Islet of Langerhans (tissue), 1 donor: ENCODE measurements at regions not wholly inside any gene's neighbourhood (a gene's known extent, or its start where the extent isn't known, plus 50 kb on each side); places are given as distances from the start of the nearest gene placed in this dataset.

Experiments used
- FAIRE-seq: peaks from one replicate; lab custom pipeline; 2011; peaks lifted over from hg19 to GRCh38; lab: Jason Lieb, UNC

- FAIRE-seq: no peak
These were observed 1086.8 kb upstream of the PIK3C3 start for GRCh38 chr18:40868110-40868858.

GRCh38 chr18:40867459-40867858 lies 1087.6 kb upstream of the PIK3C3 start:
- FAIRE-seq: no peak

GRCh38 chr18:40866968-40867367 lies 1088.1 kb upstream of the PIK3C3 start:
- no peak for FAIRE-seq

GRCh38 chr18:40866013-40866645 lies 1088.9 kb upstream of the PIK3C3 start:
- FAIRE-seq: no peak

- no peak for FAIRE-seq
These were observed 1090.2 kb upstream of the PIK3C3 start for GRCh38 chr18:40864846-40865245.

GRCh38 chr18:40863801-40864200 lies 1091.2 kb upstream of the PIK3C3 start:
- FAIRE-seq: no peak

- no peak for FAIRE-seq
These were observed 1094.8 kb upstream of the PIK3C3 start for GRCh38 chr18:40860189-40860588.

- no peak for FAIRE-seq
These were observed 1099.4 kb upstream of the PIK3C3 start for GRCh38 chr18:40855661-40856060.

- no peak for FAIRE-seq
These were observed 1102.6 kb upstream of the PIK3C3 start for GRCh38 chr18:40852406-40852805.

GRCh38 chr18:40851014-40851429 lies 1104.0 kb upstream of the PIK3C3 start:
- FAIRE-seq: no peak

GRCh38 chr18:40849886-40850285 lies 1105.1 kb upstream of the PIK3C3 start:
- no peak for FAIRE-seq

- no peak for FAIRE-seq
These were observed 1113.6 kb upstream of the PIK3C3 start for GRCh38 chr18:40841467-40841866.

- no peak for FAIRE-seq
These were observed 1114.0 kb upstream of the PIK3C3 start for GRCh38 chr18:40841063-40841462.

- no peak for FAIRE-seq
These were observed 1122.7 kb upstream of the PIK3C3 start for GRCh38 chr18:40832362-40832761.

GRCh38 chr18:40824291-40824690 lies 1130.7 kb upstream of the PIK3C3 start:
- FAIRE-seq: no peak

GRCh38 chr18:40821596-40822243 lies 1133.3 kb upstream of the PIK3C3 start:
- FAIRE-seq: no peak

- no peak for FAIRE-seq
These were observed 1142.0 kb upstream of the PIK3C3 start for GRCh38 chr18:40812981-40813515.

- FAIRE-seq: no peak
These were observed 1144.7 kb upstream of the PIK3C3 start for GRCh38 chr18:40810372-40810771.

GRCh38 chr18:40789286-40789685 lies 1165.7 kb upstream of the PIK3C3 start:
- no peak for FAIRE-seq

- FAIRE-seq: no peak
These were observed 1172.4 kb upstream of the PIK3C3 start for GRCh38 chr18:40782453-40783130.

GRCh38 chr18:40769786-40770185 lies 1185.2 kb upstream of the PIK3C3 start:
- no peak for FAIRE-seq

GRCh38 chr18:40760251-40760650 lies 1194.8 kb upstream of the PIK3C3 start:
- FAIRE-seq: no peak

- no peak for FAIRE-seq
These were observed 1200.6 kb upstream of the PIK3C3 start for GRCh38 chr18:40754477-40754876.
